Neural progenitor cell (in vitro differentiated cells): ENCODE measurements at regions not wholly inside any gene's neighbourhood (a gene's known extent, or its start where the extent isn't known, plus 50 kb on each side); places are given as distances from the start of the nearest gene placed in this dataset.
"Not testable (repeated sequence)": the region's sequence is repeated elsewhere in the genome, so short reads cannot be mapped to it uniquely, and the experiment has no call there.

Experiments
- EZH2 ChIP-seq: fragments of 200-600 bp; sonication (generic); IDR thresholded peaks from 2 replicates; pipeline ENCODE4 v1.6.1; 2017; ENCODE audit warnings: antibody characterized with exemption, mild to moderate bottlenecking, moderate library complexity
- EZH2phosphoT487 ChIP-seq: fragments of 200-600 bp; sonication (generic); IDR thresholded peaks from 2 replicates; pipeline ENCODE4 v1.6.1; 2017; ENCODE audit warnings: antibody characterized with exemption
- TF ChIP-seq, protein P1 (sequence below): fragments of 200-600 bp; sonication (generic); IDR thresholded peaks from 2 replicates; pipeline ENCODE4 v1.5.1; 2017; ENCODE audit warnings: antibody characterized with exemption, mild to moderate bottlenecking

DNA sequence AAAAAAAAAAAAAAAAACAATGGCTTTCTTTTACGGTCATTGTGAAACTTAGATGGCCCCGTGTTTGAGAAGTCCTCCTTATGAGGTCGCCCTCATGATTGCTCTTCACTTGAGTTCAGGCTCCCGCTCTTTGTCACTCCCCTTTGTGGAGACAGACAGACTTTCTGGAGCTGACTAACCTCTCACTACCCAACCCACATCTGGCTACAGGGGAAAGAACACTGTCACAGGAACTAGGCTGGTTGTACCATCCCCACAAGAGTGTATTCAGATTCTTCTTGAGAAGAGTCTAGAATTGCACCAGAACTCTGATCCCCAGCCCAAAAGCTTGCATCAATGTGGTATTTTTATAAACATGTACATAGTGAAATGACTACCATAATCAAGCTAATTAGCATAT lies 160.4 kb upstream of the ZNF658 start:
- not testable (repeated sequence) for TF ChIP-seq EZH2, EZH2phosphoT487
- TF ChIP-seq, protein P1, sequence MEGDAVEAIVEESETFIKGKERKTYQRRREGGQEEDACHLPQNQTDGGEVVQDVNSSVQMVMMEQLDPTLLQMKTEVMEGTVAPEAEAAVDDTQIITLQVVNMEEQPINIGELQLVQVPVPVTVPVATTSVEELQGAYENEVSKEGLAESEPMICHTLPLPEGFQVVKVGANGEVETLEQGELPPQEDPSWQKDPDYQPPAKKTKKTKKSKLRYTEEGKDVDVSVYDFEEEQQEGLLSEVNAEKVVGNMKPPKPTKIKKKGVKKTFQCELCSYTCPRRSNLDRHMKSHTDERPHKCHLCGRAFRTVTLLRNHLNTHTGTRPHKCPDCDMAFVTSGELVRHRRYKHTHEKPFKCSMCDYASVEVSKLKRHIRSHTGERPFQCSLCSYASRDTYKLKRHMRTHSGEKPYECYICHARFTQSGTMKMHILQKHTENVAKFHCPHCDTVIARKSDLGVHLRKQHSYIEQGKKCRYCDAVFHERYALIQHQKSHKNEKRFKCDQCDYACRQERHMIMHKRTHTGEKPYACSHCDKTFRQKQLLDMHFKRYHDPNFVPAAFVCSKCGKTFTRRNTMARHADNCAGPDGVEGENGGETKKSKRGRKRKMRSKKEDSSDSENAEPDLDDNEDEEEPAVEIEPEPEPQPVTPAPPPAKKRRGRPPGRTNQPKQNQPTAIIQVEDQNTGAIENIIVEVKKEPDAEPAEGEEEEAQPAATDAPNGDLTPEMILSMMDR: not testable (repeated sequence)
